ENCODE measurements at regions not wholly inside any gene's neighbourhood (a gene's known extent, or its start where the extent isn't known, plus 50 kb on each side); places are given as distances from the start of the nearest gene placed in this dataset.

- Mint-ChIP-seq H3K9me3 (ENCODE audit: unreplicated experiment) (no peaks in the 10 kb centered on the region), H3K4me1 (ENCODE audit: unreplicated experiment) (peaks cover 2% of the 10 kb centered on the region), H3K4me3 (ENCODE audit: unreplicated experiment) (no peak overlapping the region), H3K27me3 (ENCODE audit: unreplicated experiment) (peaks cover 4% of the 10 kb centered on the region), H3K36me3 (ENCODE audit: low read depth, unreplicated experiment) (no peaks in the 10 kb centered on the region), H3K27ac (ENCODE audit: unreplicated experiment) (no peak overlapping the region)
- TF ChIP-seq CTCF (IDR thresholded peaks at IDR 0.05; ENCODE audit: unreplicated experiment), result no peak
- DNase-seq (ENCODE audit: low spot score), result no peak
Observed at GRCh38 chr4:3858046-3858730, 92.0 kb downstream of the ADRA2C start.

- Mint-ChIP-seq H3K36me3 (ENCODE audit: low read depth, unreplicated experiment) (no peaks in the 10 kb centered on the region), H3K4me1 (ENCODE audit: unreplicated experiment) (peaks cover 6% of the 10 kb centered on the region), H3K9me3 (ENCODE audit: unreplicated experiment) (no peaks in the 10 kb centered on the region), H3K27me3 (ENCODE audit: unreplicated experiment) (peaks cover 4% of the 10 kb centered on the region), H3K27ac (ENCODE audit: unreplicated experiment) (no peak overlapping the region), H3K4me3 (ENCODE audit: unreplicated experiment) (no peak overlapping the region)
- DNase-seq (ENCODE audit: low spot score), result no peak
- TF ChIP-seq CTCF (IDR thresholded peaks at IDR 0.05; ENCODE audit: unreplicated experiment), result no peak
Observed at GRCh38 chr4:3858765-3859388, 92.7 kb downstream of the ADRA2C start.

DNA sequence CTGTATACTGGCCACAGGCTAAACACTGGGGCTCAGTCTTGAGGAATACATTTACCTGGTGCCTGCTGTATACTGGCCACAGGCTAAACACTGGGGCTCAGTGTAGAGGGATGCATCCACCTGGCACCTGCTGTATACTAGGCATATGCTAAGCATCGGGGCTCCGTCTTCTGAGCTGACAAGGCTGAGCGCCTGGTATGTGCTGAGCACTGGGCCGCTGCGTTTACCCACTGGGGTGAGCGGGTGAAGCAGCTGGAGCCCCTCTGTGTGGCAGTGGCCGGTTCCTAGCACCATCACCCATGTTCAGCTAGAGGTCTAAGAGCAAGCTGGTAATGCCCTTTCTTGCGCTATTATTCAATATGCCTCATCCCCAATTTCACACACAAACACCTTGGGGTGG is 93.4 kb downstream of the ADRA2C start:
- peaks cover 6% of the 10 kb centered on the region for H3K4me1 Mint-ChIP-seq (ENCODE audit: unreplicated experiment)
- H3K4me3 Mint-ChIP-seq (ENCODE audit: unreplicated experiment), result no peak overlapping the region
- no peaks in the 10 kb centered on the region for H3K9me3 Mint-ChIP-seq (ENCODE audit: unreplicated experiment)
- no peak overlapping the region for H3K27ac Mint-ChIP-seq (ENCODE audit: unreplicated experiment)
- DNase-seq (ENCODE audit: low spot score), result no peak
- no peak for TF ChIP-seq CTCF (IDR thresholded peaks at IDR 0.05; ENCODE audit: unreplicated experiment)
- H3K27me3 Mint-ChIP-seq (ENCODE audit: unreplicated experiment), result peaks cover 4% of the 10 kb centered on the region
- no peaks in the 10 kb centered on the region for H3K36me3 Mint-ChIP-seq (ENCODE audit: low read depth, unreplicated experiment)

DNA sequence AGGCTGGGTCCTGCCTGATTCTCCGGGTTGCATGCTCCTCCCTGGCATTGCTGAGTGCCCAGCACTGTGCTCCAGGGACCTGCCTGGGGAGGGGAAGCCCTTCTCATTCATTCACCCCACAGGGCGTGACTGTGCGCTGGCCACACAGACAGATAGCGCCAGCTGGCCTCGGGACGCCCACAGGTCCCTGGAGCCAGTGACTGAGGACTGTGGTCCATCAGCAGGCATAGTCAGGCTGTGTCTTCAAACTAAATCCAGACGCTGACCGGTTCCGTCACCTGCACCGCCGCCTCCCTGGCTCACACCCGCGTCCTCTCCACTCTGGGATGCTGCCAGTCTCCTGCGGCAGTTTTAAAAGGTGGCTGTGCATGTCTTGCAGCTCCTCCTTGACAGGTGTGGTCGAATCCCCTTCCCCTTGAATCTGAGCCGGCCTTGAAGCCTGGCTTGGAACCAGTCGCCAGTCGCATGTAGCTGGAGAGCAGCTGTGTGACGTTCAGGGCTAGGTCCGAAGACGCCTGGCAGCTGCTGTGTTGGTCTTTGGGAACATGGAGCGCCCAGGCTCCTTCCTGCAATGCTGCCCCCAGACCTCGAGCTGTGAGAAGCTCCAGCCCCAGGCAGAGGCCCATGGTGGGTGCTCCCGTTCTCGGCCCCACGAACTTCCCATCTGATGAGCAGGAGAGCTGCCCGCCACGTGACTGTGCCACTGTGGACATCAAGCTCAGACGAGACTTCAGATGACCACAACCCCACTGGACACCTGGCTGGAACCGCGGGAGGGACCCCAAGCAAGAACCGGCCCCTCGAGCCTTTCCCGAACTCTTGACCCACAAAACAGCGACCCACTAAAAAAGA is 94.1 kb downstream of the ADRA2C start:
- Mint-ChIP-seq H3K36me3 (ENCODE audit: low read depth, unreplicated experiment) (no peaks in the 10 kb centered on the region), H3K4me1 (ENCODE audit: unreplicated experiment) (peaks cover 6% of the 10 kb centered on the region), H3K27ac (ENCODE audit: unreplicated experiment) (no peak overlapping the region), H3K9me3 (ENCODE audit: unreplicated experiment) (no peaks in the 10 kb centered on the region), H3K27me3 (ENCODE audit: unreplicated experiment) (peaks cover 3% of the 10 kb centered on the region), H3K4me3 (ENCODE audit: unreplicated experiment) (no peak overlapping the region)
- no peak for DNase-seq (ENCODE audit: low spot score)
- TF ChIP-seq CTCF (IDR thresholded peaks at IDR 0.05; ENCODE audit: unreplicated experiment), result no peak
